GM23338 (cell line): ENCODE measurements at regions not wholly inside any gene's neighbourhood (a gene's known extent, or its start where the extent isn't known, plus 50 kb on each side); places are given as distances from the start of the nearest gene placed in this dataset.

Experiments
- ATAC-seq: fragments of 200-7000 bp; cut with Tn5 transposase; 3 replicates; pipeline ENCODE4 v1.9.1; 2020
- DNase-seq: peaks from one replicate; pipeline ENCODE4 v3.0.0-alpha.2; 2015; ENCODE audit warnings: low spot score
- H2AFZ ChIP-seq: fragments of 200-600 bp; sonication (generic); 2 replicates; pipeline ENCODE4 v1.8.0; 2016; ENCODE audit warnings: antibody characterized with exemption, mild to moderate bottlenecking, moderate library complexity
- H3F3A ChIP-seq: fragments of 200-600 bp; sonication (generic); replicated peaks from 2 replicates; pipeline ENCODE4 v1.8.0; 2017; ENCODE audit warnings: antibody characterized with exemption, mixed run types, low read depth
- H3K27ac ChIP-seq: fragments of 200-600 bp; sonication (generic); 2 replicates; pipeline ENCODE4 v1.6.1; 2016; ENCODE audit warnings: low read depth
- H3K27me3 ChIP-seq: fragments of 200-600 bp; sonication (generic); 2 replicates; pipeline ENCODE4 v1.8.0; 2016; ENCODE audit warnings: mild to moderate bottlenecking, mixed run types, moderate library complexity; ENCODE audit not compliant: insufficient read depth
- H3K36me3 ChIP-seq: fragments of 200-600 bp; sonication (generic); 2 replicates; pipeline ENCODE4 v1.8.0; 2016; ENCODE audit warnings: mild to moderate bottlenecking; ENCODE audit not compliant: insufficient read depth
- H3K4me1 ChIP-seq: fragments of 200-600 bp; sonication (generic); 2 replicates; pipeline ENCODE4 v1.8.0; 2016; ENCODE audit warnings: mild to moderate bottlenecking, moderate library complexity; ENCODE audit not compliant: insufficient read depth
- H3K4me2 ChIP-seq: fragments of 200-600 bp; sonication (generic); 2 replicates; pipeline ENCODE4 v1.7.1; 2017; ENCODE audit warnings: mixed run types
- H3K4me3 ChIP-seq: fragments of 200-600 bp; sonication (generic); 2 replicates; pipeline ENCODE4 v1.6.1; 2016; ENCODE audit warnings: mixed run types
- H3K79me2 ChIP-seq: fragments of 200-600 bp; sonication (generic); replicated peaks from 2 replicates; pipeline ENCODE4 v1.8.0; 2017; ENCODE audit warnings: mild to moderate bottlenecking; ENCODE audit not compliant: insufficient read depth
- H3K9me2 ChIP-seq: fragments of 200-600 bp; sonication (generic); 2 replicates; pipeline ENCODE4 v1.8.0; 2017; ENCODE audit not compliant: insufficient read depth
- H4K20me1 ChIP-seq: fragments of 200-600 bp; sonication (generic); replicated peaks from 2 replicates; pipeline ENCODE4 v1.8.0; 2017; ENCODE audit warnings: mild to moderate bottlenecking; ENCODE audit not compliant: insufficient read depth
- H3K27ac Mint-ChIP-seq: 2 replicates; pipeline ENCODE4 v1.8.0; 2020; ENCODE audit warnings: inconsistent platforms, mild to moderate bottlenecking, moderate library complexity, mixed read lengths
- H3K27me3 Mint-ChIP-seq: 3 replicates; pipeline ENCODE4 v1.8.0; 2022; ENCODE audit warnings: low read depth, mild to moderate bottlenecking, moderate library complexity, mixed read lengths, inconsistent platforms; ENCODE audit not compliant: insufficient read depth, poor library complexity
- H3K36me3 Mint-ChIP-seq: 3 replicates; pipeline ENCODE4 v1.8.0; 2021; ENCODE audit warnings: low read depth, mild to moderate bottlenecking, inconsistent platforms, moderate library complexity, mixed read lengths
- H3K4me1 Mint-ChIP-seq: 3 replicates; pipeline ENCODE4 v1.8.0; 2020; ENCODE audit warnings: mild to moderate bottlenecking, inconsistent platforms, mixed read lengths
- H3K4me3 Mint-ChIP-seq: 3 replicates; pipeline ENCODE4 v1.8.0; 2021; ENCODE audit warnings: moderate library complexity, mild to moderate bottlenecking, inconsistent platforms, mixed read lengths
- H3K9me3 Mint-ChIP-seq: 3 replicates; pipeline ENCODE4 v1.8.0; 2020; ENCODE audit warnings: moderate library complexity, mild to moderate bottlenecking, inconsistent platforms, mixed read lengths
- CREB1 ChIP-seq: fragments of 250-450 bp; sonication (Bioruptor Pico); IDR thresholded peaks from 2 replicates; pipeline ENCODE4 v1.5.0; 2020; ENCODE audit warnings: low read depth, mild to moderate bottlenecking, moderate library complexity
- EZH2 ChIP-seq: fragments of 200-600 bp; sonication (generic); IDR thresholded peaks from one replicate; pipeline ENCODE4 v1.8.0; 2017; ENCODE audit warnings: antibody characterized with exemption, mild to moderate bottlenecking, low read depth; ENCODE audit not compliant: unreplicated experiment
- EZH2phosphoT487 ChIP-seq: fragments of 200-600 bp; sonication (generic); IDR thresholded peaks from one replicate; pipeline ENCODE4 v1.8.1; 2018; ENCODE audit warnings: antibody characterized with exemption; ENCODE audit not compliant: unreplicated experiment
- JUNB ChIP-seq: IDR thresholded peaks from one replicate; pipeline ENCODE4 v1.6.1; 2016; ENCODE audit warnings: antibody characterized with exemption; ENCODE audit not compliant: unreplicated experiment
- NANOG ChIP-seq: IDR thresholded peaks from 2 replicates; pipeline ENCODE4 v1.6.1; 2016; ENCODE audit warnings: antibody characterized with exemption, borderline replicate concordance
- POLR2AphosphoS5 ChIP-seq: IDR thresholded peaks from 2 replicates; pipeline ENCODE4 v1.6.1; 2016; ENCODE audit warnings: antibody characterized with exemption, low read depth
- STAT1 ChIP-seq: IDR thresholded peaks from one replicate; pipeline ENCODE4 v1.6.1; 2016; ENCODE audit warnings: antibody characterized with exemption; ENCODE audit not compliant: unreplicated experiment
- ZNF114 ChIP-seq: fragments of 250-450 bp; sonication (Bioruptor Pico); IDR thresholded peaks from 2 replicates; pipeline ENCODE4 v1.5.0; 2020; ENCODE audit warnings: mild to moderate bottlenecking, moderate library complexity
- ZNF331 ChIP-seq: fragments of 250-450 bp; sonication (Bioruptor Pico); IDR thresholded peaks from 2 replicates; pipeline ENCODE4 v1.5.0; 2020; ENCODE audit warnings: low read depth, mild to moderate bottlenecking, moderate library complexity
- TF ChIP-seq, protein P1 (sequence below), 2 experiments: fragments of 200-600 bp in 1 of 2; sonication (generic) in 1 of 2; conservative IDR thresholded peaks; 2 replicates each; pipeline versions ENCODE4 v1.5.1 to v1.6.1; 2016 to 2017; ENCODE audit warnings: antibody characterized with exemption in 2 of 2, low read depth in 2 of 2, mild to moderate bottlenecking in 2 of 2, moderate library complexity in 1 of 2
- TF ChIP-seq, protein P2 (sequence below): IDR thresholded peaks from 2 replicates; pipeline ENCODE4 v1.6.1; 2016; ENCODE audit warnings: antibody characterized with exemption
- TF ChIP-seq, protein P3 (sequence below): IDR thresholded peaks from one replicate; pipeline ENCODE4 v1.6.1; 2018; ENCODE audit warnings: antibody characterized with exemption; ENCODE audit not compliant: unreplicated experiment
- TF ChIP-seq, protein P4 (sequence below): fragments of 250-450 bp; sonication (Bioruptor Pico); IDR thresholded peaks from 2 replicates; pipeline ENCODE4 v1.5.0; 2020; ENCODE audit warnings: mild to moderate bottlenecking, moderate library complexity

DNA sequence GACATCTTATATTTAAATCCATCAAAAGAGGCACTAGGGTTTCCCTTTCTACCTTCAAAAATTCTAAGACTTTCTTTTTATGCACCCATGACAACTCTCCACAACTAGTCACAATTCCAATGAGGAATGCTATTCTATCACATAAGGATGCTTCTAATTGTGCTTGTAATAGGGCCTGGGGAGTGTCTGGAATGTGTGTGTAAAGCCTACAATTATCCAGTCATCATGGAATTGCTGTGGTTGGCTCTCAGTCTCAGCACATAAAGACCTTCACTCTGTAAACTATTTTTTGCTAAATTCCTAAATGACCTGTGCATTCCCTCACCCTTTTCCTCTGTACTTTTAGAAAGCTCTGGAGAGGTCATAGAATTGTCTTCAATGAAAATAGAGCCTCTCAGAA lies 86.7 kb downstream of the EPDR1 start:
- no peaks in the 10 kb centered on the region for H3K36me3 ChIP-seq
- Mint-ChIP-seq H3K27me3 (peaks cover 1% of the 10 kb centered on the region), H3K27ac (no peak overlapping the region), H3K36me3 (peaks cover 9% of the 10 kb centered on the region), H3K9me3 (peaks cover 16% of the 10 kb centered on the region), H3K4me3 (no peak overlapping the region), H3K4me1 (peaks cover 9% of the 10 kb centered on the region; the same call in 2 of the 3 replicates)
- no peaks in the 10 kb centered on the region for H4K20me1 ChIP-seq
- no peak overlapping the region for H3K4me2 ChIP-seq
- TF ChIP-seq CREB1 (CRISPR knock-in tag), result no peak
- TF ChIP-seq, protein P1, sequence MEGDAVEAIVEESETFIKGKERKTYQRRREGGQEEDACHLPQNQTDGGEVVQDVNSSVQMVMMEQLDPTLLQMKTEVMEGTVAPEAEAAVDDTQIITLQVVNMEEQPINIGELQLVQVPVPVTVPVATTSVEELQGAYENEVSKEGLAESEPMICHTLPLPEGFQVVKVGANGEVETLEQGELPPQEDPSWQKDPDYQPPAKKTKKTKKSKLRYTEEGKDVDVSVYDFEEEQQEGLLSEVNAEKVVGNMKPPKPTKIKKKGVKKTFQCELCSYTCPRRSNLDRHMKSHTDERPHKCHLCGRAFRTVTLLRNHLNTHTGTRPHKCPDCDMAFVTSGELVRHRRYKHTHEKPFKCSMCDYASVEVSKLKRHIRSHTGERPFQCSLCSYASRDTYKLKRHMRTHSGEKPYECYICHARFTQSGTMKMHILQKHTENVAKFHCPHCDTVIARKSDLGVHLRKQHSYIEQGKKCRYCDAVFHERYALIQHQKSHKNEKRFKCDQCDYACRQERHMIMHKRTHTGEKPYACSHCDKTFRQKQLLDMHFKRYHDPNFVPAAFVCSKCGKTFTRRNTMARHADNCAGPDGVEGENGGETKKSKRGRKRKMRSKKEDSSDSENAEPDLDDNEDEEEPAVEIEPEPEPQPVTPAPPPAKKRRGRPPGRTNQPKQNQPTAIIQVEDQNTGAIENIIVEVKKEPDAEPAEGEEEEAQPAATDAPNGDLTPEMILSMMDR (conservative IDR thresholded peaks at IDR 0.05; ENCODE audit: low read depth in 2 of 2), result no peak
- TF ChIP-seq, protein P2, sequence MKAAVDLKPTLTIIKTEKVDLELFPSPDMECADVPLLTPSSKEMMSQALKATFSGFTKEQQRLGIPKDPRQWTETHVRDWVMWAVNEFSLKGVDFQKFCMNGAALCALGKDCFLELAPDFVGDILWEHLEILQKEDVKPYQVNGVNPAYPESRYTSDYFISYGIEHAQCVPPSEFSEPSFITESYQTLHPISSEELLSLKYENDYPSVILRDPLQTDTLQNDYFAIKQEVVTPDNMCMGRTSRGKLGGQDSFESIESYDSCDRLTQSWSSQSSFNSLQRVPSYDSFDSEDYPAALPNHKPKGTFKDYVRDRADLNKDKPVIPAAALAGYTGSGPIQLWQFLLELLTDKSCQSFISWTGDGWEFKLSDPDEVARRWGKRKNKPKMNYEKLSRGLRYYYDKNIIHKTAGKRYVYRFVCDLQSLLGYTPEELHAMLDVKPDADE, result no peak
- TF ChIP-seq NANOG, result no peak
- TF ChIP-seq STAT1, result no peak
- TF ChIP-seq, protein P3, sequence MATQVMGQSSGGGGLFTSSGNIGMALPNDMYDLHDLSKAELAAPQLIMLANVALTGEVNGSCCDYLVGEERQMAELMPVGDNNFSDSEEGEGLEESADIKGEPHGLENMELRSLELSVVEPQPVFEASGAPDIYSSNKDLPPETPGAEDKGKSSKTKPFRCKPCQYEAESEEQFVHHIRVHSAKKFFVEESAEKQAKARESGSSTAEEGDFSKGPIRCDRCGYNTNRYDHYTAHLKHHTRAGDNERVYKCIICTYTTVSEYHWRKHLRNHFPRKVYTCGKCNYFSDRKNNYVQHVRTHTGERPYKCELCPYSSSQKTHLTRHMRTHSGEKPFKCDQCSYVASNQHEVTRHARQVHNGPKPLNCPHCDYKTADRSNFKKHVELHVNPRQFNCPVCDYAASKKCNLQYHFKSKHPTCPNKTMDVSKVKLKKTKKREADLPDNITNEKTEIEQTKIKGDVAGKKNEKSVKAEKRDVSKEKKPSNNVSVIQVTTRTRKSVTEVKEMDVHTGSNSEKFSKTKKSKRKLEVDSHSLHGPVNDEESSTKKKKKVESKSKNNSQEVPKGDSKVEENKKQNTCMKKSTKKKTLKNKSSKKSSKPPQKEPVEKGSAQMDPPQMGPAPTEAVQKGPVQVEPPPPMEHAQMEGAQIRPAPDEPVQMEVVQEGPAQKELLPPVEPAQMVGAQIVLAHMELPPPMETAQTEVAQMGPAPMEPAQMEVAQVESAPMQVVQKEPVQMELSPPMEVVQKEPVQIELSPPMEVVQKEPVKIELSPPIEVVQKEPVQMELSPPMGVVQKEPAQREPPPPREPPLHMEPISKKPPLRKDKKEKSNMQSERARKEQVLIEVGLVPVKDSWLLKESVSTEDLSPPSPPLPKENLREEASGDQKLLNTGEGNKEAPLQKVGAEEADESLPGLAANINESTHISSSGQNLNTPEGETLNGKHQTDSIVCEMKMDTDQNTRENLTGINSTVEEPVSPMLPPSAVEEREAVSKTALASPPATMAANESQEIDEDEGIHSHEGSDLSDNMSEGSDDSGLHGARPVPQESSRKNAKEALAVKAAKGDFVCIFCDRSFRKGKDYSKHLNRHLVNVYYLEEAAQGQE, result no peak
- TF ChIP-seq JUNB, result no peak
- TF ChIP-seq EZH2phosphoT487, result no peak
- no peak for TF ChIP-seq ZNF331 (CRISPR knock-in tag)
- TF ChIP-seq, protein P4, sequence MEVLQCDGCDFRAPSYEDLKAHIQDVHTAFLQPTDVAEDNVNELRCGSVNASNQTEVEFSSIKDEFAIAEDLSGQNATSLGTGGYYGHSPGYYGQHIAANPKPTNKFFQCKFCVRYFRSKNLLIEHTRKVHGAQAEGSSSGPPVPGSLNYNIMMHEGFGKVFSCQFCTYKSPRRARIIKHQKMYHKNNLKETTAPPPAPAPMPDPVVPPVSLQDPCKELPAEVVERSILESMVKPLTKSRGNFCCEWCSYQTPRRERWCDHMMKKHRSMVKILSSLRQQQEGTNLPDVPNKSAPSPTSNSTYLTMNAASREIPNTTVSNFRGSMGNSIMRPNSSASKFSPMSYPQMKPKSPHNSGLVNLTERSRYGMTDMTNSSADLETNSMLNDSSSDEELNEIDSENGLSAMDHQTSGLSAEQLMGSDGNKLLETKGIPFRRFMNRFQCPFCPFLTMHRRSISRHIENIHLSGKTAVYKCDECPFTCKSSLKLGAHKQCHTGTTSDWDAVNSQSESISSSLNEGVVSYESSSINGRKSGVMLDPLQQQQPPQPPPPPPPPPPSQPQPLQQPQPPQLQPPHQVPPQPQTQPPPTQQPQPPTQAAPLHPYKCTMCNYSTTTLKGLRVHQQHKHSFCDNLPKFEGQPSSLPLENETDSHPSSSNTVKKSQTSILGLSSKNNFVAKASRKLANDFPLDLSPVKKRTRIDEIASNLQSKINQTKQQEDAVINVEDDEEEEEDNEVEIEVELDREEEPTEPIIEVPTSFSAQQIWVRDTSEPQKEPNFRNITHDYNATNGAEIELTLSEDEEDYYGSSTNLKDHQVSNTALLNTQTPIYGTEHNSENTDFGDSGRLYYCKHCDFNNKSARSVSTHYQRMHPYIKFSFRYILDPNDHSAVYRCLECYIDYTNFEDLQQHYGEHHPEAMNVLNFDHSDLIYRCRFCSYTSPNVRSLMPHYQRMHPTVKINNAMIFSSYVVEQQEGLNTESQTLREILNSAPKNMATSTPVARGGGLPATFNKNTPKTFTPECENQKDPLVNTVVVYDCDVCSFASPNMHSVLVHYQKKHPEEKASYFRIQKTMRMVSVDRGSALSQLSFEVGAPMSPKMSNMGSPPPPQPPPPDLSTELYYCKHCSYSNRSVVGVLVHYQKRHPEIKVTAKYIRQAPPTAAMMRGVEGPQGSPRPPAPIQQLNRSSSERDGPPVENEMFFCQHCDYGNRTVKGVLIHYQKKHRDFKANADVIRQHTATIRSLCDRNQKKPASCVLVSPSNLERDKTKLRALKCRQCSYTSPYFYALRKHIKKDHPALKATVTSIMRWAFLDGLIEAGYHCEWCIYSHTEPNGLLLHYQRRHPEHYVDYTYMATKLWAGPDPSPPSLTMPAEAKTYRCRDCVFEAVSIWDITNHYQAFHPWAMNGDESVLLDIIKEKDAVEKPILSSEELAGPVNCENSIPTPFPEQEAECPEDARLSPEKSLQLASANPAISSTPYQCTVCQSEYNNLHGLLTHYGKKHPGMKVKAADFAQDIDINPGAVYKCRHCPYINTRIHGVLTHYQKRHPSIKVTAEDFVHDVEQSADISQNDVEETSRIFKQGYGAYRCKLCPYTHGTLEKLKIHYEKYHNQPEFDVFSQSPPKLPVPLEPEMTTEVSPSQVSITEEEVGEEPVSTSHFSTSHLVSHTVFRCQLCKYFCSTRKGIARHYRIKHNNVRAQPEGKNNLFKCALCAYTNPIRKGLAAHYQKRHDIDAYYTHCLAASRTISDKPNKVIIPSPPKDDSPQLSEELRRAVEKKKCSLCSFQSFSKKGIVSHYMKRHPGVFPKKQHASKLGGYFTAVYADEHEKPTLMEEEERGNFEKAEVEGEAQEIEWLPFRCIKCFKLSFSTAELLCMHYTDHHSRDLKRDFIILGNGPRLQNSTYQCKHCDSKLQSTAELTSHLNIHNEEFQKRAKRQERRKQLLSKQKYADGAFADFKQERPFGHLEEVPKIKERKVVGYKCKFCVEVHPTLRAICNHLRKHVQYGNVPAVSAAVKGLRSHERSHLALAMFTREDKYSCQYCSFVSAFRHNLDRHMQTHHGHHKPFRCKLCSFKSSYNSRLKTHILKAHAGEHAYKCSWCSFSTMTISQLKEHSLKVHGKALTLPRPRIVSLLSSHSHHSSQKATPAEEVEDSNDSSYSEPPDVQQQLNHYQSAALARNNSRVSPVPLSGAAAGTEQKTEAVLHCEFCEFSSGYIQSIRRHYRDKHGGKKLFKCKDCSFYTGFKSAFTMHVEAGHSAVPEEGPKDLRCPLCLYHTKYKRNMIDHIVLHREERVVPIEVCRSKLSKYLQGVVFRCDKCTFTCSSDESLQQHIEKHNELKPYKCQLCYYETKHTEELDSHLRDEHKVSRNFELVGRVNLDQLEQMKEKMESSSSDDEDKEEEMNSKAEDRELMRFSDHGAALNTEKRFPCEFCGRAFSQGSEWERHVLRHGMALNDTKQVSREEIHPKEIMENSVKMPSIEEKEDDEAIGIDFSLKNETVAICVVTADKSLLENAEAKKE (CRISPR knock-in tag), result no peak
- TF ChIP-seq POLR2AphosphoS5, result no peak
- no peak for TF ChIP-seq ZNF114 (CRISPR knock-in tag)
- no peak for TF ChIP-seq EZH2
- H3K27ac ChIP-seq, result no peak overlapping the region
- no peaks in the 10 kb centered on the region for H3K4me1 ChIP-seq
- no peaks in the 10 kb centered on the region for H3F3A ChIP-seq
- no peaks in the 10 kb centered on the region for H3K9me2 ChIP-seq
- no peaks in the 10 kb centered on the region for H3K27me3 ChIP-seq
- no peak for DNase-seq
- H2AFZ ChIP-seq, result no peak overlapping the region
- H3K79me2 ChIP-seq, result no peaks in the 10 kb centered on the region
- ATAC-seq, result no peak
- H3K4me3 ChIP-seq, result no peak overlapping the region
